Activated T-cell treated with anti-CD3 and anti-CD28 coated beads for 24 hours (primary cell): ENCODE measurements at regions not wholly inside any gene's neighbourhood (a gene's known extent, or its start where the extent isn't known, plus 50 kb on each side); places are given as distances from the start of the nearest gene placed in this dataset.

Experiments used
- DNase-seq: peaks from one replicate; pipeline ENCODE4 v3.0.0-alpha.2; 2020; ENCODE audit warnings: low read depth

GRCh38 chr2:146954544-146954943, 890.3 kb upstream of the ACVR2A start:
- DNase-seq = no peak

DNA sequence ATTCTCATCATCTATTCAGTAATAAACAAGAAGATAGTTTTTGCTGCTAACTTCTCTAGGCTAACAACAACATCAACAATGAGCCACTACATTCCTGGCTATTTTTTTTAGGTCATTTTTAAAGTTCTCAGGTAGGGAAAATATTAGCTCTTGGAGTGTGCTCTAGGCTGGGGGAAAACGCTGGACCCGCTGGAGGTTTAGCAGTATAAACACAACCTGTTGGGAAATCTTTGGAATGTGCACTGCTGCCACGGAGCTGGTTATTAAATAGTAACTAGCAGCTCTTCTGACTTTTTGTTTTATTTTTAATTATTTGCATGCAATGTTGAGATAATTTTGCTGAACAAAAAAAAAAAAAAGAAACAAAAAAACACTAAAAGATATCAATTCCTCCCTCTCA, 892.1 kb upstream of the ACVR2A start:
- no peak for DNase-seq

- no peak for DNase-seq
Observed at GRCh38 chr2:146950911-146951310, 893.9 kb upstream of the ACVR2A start.

DNA sequence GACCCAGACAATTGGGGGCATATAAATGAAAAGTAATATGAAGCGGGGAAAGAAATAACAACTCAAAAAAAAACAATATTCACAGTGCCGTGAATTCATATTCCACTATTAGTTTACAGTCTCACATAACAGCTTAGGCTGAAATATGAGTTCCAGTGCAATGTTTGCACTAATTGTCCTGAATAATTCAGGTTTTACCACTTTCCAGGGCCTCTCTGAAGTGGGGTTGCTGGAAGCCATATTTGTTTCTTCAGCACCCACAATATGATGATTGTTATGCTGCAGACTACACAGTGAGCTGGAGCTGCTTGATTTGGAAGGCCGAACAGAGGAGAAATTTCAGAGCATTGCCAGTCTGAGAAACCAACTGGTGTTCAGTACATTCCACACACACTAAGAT, 894.5 kb upstream of the ACVR2A start:
- no peak for DNase-seq

- no peak for DNase-seq
Observed at GRCh38 chr2:146949400-146949799, 895.4 kb upstream of the ACVR2A start.

DNA sequence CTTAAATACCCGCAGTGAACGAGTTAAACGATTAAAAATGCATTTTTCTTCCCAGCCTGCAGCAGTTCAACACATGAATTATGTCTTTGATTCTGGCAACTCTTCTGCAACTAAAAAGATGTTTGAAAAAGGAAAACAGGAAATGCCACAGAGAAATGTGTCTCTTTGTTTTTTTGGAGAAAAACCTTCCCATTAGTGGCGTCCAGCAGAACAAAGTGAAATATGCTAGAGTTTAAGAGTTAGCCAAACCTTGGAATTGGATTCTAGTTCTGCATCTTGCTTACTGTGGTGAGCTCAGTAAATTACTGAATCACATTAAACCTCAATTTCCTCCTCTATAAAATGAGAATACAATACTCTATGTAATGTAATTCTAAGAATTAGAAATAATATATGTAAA, 900.2 kb upstream of the ACVR2A start:
- no peak for DNase-seq

DNA sequence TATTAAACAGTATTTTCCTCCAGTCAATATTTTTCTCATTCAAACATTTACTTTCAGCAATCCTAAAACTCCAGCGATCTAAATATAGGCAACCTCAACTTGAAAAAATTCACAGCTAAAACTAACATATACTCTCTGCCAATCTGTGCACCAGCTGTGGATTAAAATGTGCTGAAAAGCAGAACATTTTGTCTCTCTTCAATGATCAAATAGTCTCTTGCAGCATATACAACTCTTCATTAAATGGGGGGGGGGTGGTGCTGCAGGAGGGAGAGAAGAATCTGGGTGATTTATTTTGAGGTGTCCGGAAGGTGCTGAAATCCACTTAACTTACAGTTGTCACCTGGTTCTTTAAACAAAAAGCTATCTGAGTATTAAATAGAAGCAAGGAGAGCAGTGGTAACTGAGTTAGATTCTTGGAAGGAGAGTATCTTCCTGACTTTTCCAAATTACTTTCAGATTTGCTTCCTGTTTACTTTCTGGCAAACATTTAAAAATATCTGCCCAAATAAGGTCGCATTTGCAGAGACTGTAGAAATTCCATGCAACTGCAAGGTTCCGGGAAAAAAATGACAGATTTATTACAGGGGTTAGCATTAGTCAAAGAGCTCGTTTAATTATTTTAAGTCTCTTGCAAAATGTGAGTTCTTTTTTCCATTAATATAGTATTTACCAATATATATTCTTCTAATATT, 904.7 kb upstream of the ACVR2A start:
- DNase-seq = no peak

DNA sequence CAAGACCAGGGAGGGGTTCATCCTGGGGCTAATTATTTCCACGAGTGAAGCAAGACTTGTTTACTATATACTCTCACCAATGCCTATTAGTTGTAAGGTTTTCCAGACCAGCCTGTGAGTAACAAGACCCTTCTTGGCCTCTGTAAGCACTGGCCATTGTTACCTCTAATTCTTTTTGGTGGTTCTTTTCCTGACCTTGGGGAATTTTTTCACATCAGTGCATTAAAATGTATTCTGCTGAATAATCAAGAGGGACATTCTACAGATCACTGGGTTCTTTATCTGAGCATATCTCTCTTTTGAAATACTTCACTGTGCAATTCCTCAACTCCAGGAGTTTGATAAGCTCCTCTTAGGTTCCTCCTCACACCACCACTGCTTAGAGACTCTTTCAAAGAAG, 909.9 kb upstream of the ACVR2A start:
- DNase-seq = no peak

GRCh38 chr2:146931109-146931508, 913.7 kb upstream of the ACVR2A start:
- no peak for DNase-seq

GRCh38 chr2:146927080-146927711, 917.6 kb upstream of the ACVR2A start:
- no peak for DNase-seq

- DNase-seq = no peak
Observed at GRCh38 chr2:146918280-146918679, 926.5 kb upstream of the ACVR2A start.

DNA sequence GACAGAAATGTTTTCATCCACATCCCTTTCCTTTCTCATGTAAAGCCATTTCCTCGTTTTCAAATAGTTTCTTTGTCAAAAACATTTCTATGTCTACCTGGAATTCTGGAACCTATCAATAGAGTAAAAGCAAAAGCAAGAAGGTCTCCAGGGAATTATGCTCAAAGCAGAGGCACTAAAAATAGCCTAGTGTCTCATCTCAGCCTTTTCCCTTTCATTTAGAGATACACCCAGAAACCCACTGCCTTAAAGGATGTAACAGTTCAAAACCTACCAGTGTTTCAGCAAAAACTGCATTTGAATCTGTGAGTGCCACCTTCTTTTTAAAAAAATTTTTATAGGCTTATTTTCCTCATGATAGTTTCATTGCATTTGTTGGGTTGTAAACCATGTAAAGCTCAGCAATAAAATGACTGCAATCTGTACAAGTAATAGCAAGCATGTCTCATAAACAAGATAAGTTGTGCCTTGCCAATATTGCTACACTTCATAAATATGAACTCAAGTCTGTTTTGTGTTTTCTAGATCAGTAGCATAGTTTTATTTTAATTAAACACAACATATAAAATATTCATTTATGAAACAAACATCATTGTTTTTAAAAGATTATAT, 927.3 kb upstream of the ACVR2A start:
- DNase-seq = no peak

- DNase-seq = no peak
Observed at GRCh38 chr2:146916914-146917313, 927.9 kb upstream of the ACVR2A start.

GRCh38 chr2:146913476-146913875, 931.4 kb upstream of the ACVR2A start:
- DNase-seq = no peak

DNA sequence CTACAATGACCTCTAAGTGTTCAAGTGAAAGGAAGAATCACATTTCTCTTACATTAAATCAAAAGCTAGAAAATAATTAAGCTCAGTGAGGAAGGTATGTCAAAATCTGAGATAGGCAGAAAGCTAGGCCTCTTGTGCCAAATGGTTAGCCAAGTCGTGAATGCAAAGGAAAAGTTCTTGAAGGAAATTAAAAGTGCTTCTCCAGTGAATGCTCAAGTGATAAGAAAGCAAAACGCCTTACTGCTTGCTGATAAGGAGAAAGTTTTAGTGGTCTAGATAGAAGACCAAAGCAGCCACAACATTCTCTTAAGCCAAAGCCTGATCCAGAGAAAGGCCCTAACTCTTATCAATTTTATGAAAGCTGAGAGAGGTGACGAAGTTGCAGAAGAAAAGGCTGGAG, 932.3 kb upstream of the ACVR2A start:
- DNase-seq = no peak

DNA sequence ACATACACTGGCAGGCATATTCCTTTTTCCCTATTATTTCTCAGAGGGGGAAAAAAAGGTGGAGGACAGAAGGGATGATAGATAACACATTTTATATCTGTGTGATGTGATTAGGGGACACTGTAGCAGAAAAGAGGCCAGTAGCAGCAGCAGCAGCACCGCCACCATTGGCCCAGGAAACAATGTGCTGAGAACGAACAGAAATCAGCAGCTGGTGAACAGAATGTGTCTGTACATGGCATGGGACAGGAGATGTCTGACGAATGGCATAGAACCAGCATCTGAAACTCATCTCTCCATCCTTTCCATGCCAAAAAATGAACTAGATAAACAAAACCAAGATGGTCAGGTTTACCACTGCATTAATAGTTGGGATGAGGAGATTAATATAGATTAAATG, 936.1 kb upstream of the ACVR2A start:
- no peak for DNase-seq

GRCh38 chr2:146898083-146898482, 946.7 kb upstream of the ACVR2A start:
- no peak for DNase-seq

DNA sequence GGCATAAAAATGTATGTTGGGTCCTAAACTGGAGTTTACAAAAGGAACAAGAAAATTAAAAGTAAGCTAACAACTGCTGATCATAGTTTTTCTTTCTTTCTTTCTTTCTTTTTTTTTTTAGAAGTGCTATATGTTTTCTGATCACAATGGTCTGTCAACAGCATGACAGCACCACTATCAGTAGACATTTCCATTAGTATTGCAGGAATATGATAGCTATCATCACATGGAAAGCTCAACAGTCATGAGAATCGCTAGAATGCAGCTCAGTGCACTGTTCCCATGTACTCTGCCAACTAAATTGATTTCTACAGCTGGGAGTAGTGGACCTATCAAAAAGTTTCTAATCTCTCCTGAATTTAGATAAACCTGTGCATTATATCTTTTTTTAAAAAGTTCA, 950.3 kb upstream of the ACVR2A start:
- no peak for DNase-seq

- no peak for DNase-seq
Observed at GRCh38 chr2:146893500-146894041, 951.3 kb upstream of the ACVR2A start.

DNA sequence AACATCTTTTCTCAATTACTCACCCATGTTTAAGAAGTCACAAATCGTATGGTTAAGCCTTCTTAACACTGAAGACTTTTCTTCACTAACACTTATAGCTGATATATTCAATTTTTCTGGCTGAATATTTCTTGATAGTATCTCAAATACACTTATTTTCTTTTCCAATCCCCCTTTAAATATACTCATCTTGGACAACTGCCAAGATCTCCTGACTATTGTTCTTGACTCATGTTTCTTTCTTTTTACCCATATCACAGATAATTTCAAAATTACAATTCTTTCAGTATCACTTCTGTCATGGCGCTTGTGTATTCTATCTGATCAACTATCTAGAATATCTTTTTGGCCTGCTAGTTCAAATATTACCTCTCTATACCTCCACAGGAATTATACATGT, 954.3 kb upstream of the ACVR2A start:
- no peak for DNase-seq

DNA sequence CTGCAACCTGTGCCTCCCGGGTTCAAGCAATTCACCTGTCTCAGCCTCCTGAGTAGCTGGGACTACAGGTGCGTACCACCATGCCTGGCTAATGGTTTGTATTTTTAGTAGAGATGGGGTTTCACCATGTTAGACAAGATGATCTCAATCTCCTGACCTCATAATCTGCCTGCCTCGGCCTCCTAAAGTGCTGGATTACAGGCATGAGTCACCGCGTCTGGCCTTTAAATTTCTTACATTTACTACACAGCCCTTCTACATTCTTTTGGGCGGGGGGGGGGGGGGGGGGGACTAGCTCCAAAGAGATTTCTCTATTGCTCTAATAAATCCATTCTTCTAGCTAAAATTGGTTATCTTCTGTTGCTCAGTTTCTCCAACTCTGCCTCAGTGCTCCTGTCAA, 964.9 kb upstream of the ACVR2A start:
- no peak for DNase-seq

GRCh38 chr2:146874260-146874658, 970.6 kb upstream of the ACVR2A start:
- no peak for DNase-seq

GRCh38 chr2:146873646-146874259, 971.1 kb upstream of the ACVR2A start:
- DNase-seq = no peak
